ENCODE measurements at regions not wholly inside any gene's neighbourhood (a gene's known extent, or its start where the extent isn't known, plus 50 kb on each side); places are given as distances from the start of the nearest gene placed in this dataset.

GRCh38 chr10:46220872-46221538 lies 65.8 kb upstream of the ANTXRL start:
- DNase-seq (ENCODE audit: low spot score in 2 of 2) = peak in 1 of 2 donors; percentile 81
- no peak overlapping the region for H3K4me3 ChIP-seq (ENCODE audit: low read depth, poor library complexity, severe bottlenecking)
- WGBS, 2 donors = 77 to 81% methylated on average over 9 of the region's 9 CpGs
- TF ChIP-seq CTCF (IDR thresholded peaks at IDR 0.05) = no peak
- TF ChIP-seq POLR2A (IDR thresholded peaks at IDR 0.05) = no peak
- intact Hi-C loops (cut with DNase I; ENCODE audit: low total_unique reads) = no loop called here

DNA sequence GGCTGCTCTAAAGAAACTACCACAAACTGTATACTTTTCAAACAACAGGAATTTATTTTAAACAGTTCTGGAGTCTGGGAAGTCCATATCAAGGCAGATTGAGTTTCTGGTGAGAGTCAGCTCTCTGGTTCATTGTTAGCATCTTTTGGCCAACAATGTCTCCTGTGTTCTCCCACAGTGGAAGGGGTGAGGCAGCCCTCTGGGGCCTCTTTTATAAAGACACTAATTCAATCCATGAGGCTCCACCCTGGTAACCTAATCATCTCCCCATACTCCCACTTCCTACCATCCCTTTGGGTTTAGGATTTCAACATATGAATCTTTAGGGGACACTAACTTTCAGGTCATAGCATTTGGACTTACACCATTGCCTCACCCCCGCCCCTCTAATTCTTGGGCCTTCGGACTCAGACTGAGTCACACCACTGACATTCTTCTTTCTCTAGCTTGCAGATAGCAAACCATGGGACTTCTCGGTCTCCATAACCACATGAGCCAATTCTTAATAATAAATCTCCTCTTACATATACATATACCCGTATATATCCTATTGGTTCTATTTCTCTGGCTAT lies 64.3 kb upstream of the ANTXRL start:
- intact Hi-C loops (cut with DNase I; ENCODE audit: low total_unique reads) = no loop called here
- TF ChIP-seq CTCF (IDR thresholded peaks at IDR 0.05) (no peak), POLR2A (IDR thresholded peaks at IDR 0.05) (no peak)
- WGBS, 2 donors = 87 to 89% methylated on average over 4 of the region's 4 CpGs
- no peak for DNase-seq (ENCODE audit: low spot score in 2 of 2)
- no peak overlapping the region for H3K4me3 ChIP-seq (ENCODE audit: low read depth, poor library complexity, severe bottlenecking)

DNA sequence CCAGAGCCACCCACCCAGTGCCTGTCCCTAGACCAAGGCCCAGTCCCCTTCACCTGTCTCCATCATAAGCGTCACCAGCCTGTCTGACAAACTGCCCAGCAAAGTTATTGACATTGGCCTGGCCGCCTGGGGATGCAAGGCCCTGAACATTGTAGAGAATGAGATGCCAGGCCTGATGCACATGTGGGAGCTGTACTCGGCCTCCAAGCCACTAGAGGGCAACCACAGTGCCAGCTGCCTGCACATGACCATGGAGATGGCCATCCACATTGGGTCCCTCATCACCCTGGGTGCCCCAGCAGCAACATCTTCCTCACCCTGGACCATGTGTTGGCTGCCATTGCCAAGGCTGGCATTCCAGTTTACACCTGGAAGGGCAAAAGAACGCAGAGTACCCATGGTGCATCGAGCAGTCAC lies 63.7 kb upstream of the ANTXRL start:
- TF ChIP-seq POLR2A (IDR thresholded peaks at IDR 0.05) = no peak
- no peak for TF ChIP-seq CTCF (IDR thresholded peaks at IDR 0.05)
- H3K4me3 ChIP-seq (ENCODE audit: low read depth, poor library complexity, severe bottlenecking) = no peak overlapping the region
- WGBS, 2 donors = 76 to 98% methylated on average over 5 of the region's 5 CpGs
- intact Hi-C loops (cut with DNase I; ENCODE audit: low total_unique reads) = no loop called here
- DNase-seq (ENCODE audit: low spot score in 2 of 2) = peak in 1 of 2 donors; percentile 58

DNA sequence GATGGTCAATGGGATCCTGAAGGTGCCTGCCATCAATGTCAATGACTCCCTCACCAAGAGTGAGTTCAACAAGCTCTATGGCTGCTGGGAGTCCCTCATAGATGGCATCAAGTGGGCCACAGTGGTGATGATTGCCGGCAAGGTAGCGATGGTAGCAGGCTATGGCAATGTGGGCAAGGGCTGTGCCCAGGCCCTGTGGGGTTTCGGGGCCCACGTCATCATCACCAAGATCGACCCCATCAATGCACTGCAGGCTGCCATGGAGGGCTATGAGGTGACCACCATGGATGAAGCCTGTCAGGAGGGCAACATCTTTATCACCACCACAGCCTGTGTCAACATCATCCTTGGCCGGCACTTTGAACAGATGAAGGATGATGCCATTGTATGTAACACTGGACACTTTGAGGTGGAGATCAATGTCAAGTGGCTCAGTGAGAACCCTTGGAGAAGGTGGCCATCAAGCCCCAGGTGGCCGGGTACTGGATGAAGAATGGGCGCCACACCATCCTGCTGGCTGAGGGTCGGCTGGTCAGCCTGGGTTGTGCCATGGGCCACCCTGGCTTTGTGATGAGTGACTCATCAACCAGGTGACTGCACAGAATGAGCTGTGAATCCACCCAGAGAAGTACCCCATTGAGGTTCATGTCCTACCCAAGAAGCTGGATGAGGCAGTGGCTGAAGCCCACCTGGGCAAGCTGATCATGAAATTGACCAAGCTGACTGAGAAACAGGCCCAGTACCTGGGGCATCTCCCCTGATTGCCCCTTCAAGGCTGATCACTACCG lies 63.0 kb upstream of the ANTXRL start:
- WGBS, 2 donors = 88 to 97% methylated on average over 10 of the region's 10 CpGs
- peak in 1 of 2 donors; percentile 75 for DNase-seq (ENCODE audit: low spot score in 2 of 2)
- intact Hi-C loops (cut with DNase I; ENCODE audit: low total_unique reads) = no loop called here
- no peak for TF ChIP-seq CTCF (IDR thresholded peaks at IDR 0.05)
- no peak for TF ChIP-seq POLR2A (IDR thresholded peaks at IDR 0.05)
- H3K4me3 ChIP-seq (ENCODE audit: low read depth, poor library complexity, severe bottlenecking) = no peak overlapping the region

DNA sequence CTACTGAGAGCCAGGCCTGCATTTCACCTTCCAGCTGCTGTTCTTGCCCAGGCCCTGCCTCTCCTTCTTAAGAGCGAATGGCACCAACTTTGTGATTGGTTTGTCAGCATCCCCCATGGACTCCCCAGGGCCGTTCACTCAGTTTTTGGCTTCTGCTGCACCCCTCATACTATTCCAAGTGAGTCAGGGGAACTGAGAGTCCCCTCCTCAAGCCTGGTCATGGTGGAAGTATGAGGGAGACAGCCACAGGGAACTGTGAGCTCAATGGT lies 62.4 kb upstream of the ANTXRL start:
- 93 to 96% methylated on average over 2 of the region's 2 CpGs for WGBS, 2 donors
- H3K4me3 ChIP-seq (ENCODE audit: low read depth, poor library complexity, severe bottlenecking) = no peak overlapping the region
- peak in 1 of 2 donors; percentile 81 for DNase-seq (ENCODE audit: low spot score in 2 of 2)
- no peak for TF ChIP-seq POLR2A (IDR thresholded peaks at IDR 0.05)
- no peak for TF ChIP-seq CTCF (IDR thresholded peaks at IDR 0.05)
- intact Hi-C loops (cut with DNase I; ENCODE audit: low total_unique reads) = no loop called here
